Suprapubic skin (tissue), 4 donors: ENCODE measurements at regions not wholly inside any gene's neighbourhood (a gene's known extent, or its start where the extent isn't known, plus 50 kb on each side); places are given as distances from the start of the nearest gene placed in this dataset.

Source experiments
- DNase-seq, 2 donors: peaks; one replicate each; pipeline ENCODE4 v3.0.0-alpha.2; 2019; ENCODE audit warnings: low spot score in 2 of 2
- H3K27ac ChIP-seq: fragments of 200-600 bp; sonication (generic); one replicate; pipeline ENCODE4 v1.5.1; 2019
- H3K27me3 ChIP-seq: fragments of 200-600 bp; sonication (generic); one replicate; pipeline ENCODE4 v1.5.1; 2019
- H3K36me3 ChIP-seq: fragments of 200-600 bp; sonication (generic); one replicate; pipeline ENCODE4 v1.5.1; 2019
- H3K4me1 ChIP-seq: fragments of 200-600 bp; sonication (generic); one replicate; pipeline ENCODE4 v1.5.1; 2019
- H3K4me3 ChIP-seq: fragments of 200-600 bp; sonication (generic); one replicate; pipeline ENCODE4 v1.5.1; 2019; ENCODE audit warnings: mild to moderate bottlenecking
- H3K9me3 ChIP-seq: fragments of 200-600 bp; sonication (generic); one replicate; pipeline ENCODE4 v1.5.1; 2019
- EP300 ChIP-seq: sonication (generic); formaldehyde crosslinking; IDR thresholded peaks from one replicate; pipeline ENCODE4 v1.6.1; 2017; ENCODE audit warnings: antibody characterized with exemption
- POLR2A ChIP-seq, 2 donors: fragments of 450-650 bp; IDR thresholded peaks; one replicate each; pipeline ENCODE4 v1.6.1; 2017; ENCODE audit warnings: antibody characterized with exemption in 2 of 2, mild to moderate bottlenecking in 2 of 2, moderate library complexity in 2 of 2
- POLR2AphosphoS5 ChIP-seq, 3 donors: sonication (generic); formaldehyde crosslinking; IDR thresholded peaks; one replicate each; pipeline ENCODE4 v1.6.1; 2017; ENCODE audit warnings: antibody characterized with exemption in 3 of 3
- WGBS: methylation state at CpG from one replicate; pipeline ENCODE4 v1.1.5; 2018; 5-methylcytosine and 5-hydroxymethylcytosine counted together
- TF ChIP-seq, protein P1 (sequence below), 2 donors: fragments of 200-600 bp in 1 of 2; fragments of 450-650 bp in 1 of 2; sonication (generic) in 1 of 2; IDR thresholded peaks; one replicate each; pipeline ENCODE4 v1.5.1; 2016 to 2019; ENCODE audit warnings: antibody characterized with exemption in 2 of 2, mild to moderate bottlenecking in 1 of 2, moderate library complexity in 1 of 2

DNA sequence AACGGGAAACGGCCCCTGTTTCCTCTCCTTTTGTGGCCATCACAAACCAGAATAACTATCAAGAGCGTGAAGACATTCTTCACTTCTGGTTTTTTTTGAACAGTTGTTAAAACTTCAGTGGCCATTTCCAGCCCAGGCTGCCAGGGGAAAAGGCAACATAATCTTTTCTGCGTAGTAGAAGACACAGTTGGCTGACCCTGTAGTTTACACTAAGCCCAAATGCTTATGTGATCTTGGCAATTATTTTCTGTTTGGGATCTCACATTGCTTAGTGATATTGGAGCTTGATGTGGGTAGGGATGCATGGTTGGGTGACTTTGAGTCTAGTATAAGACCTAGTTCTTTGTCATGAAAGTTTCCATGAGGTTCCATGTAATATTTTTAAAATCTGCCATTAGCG lies 449.4 kb upstream of the CDH4 start:
- WGBS = 87% methylated on average over 5 of the region's 5 CpGs
- Histone ChIP-seq H3K36me3 (no peaks in the 10 kb centered on the region), H3K4me1 (peaks cover 5% of the 10 kb centered on the region), H3K4me3 (no peak overlapping the region), H3K9me3 (no peaks in the 10 kb centered on the region), H3K27ac (no peak overlapping the region), H3K27me3 (no peaks in the 10 kb centered on the region)
- TF ChIP-seq EP300 = no peak
- no peak for TF ChIP-seq POLR2A (IDR thresholded peaks at IDR 0.05)
- TF ChIP-seq POLR2AphosphoS5 (IDR thresholded peaks at IDR 0.05) = no peak
- TF ChIP-seq, protein P1, sequence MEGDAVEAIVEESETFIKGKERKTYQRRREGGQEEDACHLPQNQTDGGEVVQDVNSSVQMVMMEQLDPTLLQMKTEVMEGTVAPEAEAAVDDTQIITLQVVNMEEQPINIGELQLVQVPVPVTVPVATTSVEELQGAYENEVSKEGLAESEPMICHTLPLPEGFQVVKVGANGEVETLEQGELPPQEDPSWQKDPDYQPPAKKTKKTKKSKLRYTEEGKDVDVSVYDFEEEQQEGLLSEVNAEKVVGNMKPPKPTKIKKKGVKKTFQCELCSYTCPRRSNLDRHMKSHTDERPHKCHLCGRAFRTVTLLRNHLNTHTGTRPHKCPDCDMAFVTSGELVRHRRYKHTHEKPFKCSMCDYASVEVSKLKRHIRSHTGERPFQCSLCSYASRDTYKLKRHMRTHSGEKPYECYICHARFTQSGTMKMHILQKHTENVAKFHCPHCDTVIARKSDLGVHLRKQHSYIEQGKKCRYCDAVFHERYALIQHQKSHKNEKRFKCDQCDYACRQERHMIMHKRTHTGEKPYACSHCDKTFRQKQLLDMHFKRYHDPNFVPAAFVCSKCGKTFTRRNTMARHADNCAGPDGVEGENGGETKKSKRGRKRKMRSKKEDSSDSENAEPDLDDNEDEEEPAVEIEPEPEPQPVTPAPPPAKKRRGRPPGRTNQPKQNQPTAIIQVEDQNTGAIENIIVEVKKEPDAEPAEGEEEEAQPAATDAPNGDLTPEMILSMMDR (IDR thresholded peaks at IDR 0.05) = no peak
- no peak for DNase-seq

DNA sequence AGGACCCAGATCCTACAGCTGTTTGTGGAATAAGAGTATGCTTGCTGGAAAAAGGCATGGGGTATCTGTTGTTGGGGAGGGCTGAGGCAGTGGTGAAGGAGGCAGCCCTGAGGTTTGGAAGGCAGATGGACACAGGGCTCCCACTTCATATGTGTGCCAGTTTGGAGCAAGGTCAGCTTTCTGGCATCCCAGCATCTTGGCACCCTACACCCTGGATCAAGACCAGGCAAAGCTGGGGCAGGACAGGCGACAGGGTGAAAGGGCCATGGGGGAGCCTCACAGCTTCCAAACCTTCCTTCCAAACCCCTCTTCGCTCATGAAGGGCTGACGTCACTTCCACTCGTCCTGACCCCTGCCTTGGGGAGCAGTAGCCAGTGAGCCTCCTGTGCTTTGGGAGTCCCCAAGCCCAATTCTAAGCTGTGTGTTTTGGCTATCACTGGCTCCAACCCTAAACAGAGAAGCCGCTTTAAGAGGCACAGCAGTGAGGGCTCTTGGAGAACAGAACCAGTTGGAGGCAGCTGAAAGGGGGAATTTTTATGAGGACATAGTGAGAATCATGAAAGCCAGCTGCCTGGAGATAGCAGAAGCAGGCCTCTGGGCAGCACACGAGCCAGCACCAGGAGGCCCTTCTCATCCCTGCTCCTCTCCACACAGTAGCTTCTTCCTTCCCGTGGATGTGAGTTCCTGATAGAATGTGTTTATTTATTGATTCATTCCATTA lies 448.6 kb upstream of the CDH4 start:
- DNase-seq = no peak
- Histone ChIP-seq H3K9me3 (no peaks in the 10 kb centered on the region), H3K36me3 (no peaks in the 10 kb centered on the region), H3K27ac (no peak overlapping the region), H3K27me3 (no peaks in the 10 kb centered on the region), H3K4me1 (peaks cover 5% of the 10 kb centered on the region), H3K4me3 (no peak overlapping the region)
- 89% methylated on average over 7 of the region's 7 CpGs for WGBS
- TF ChIP-seq POLR2AphosphoS5 (IDR thresholded peaks at IDR 0.05) = no peak
- no peak for TF ChIP-seq EP300
- TF ChIP-seq POLR2A (IDR thresholded peaks at IDR 0.05) = no peak
- TF ChIP-seq, protein P1 (IDR thresholded peaks at IDR 0.05) = no peak

DNA sequence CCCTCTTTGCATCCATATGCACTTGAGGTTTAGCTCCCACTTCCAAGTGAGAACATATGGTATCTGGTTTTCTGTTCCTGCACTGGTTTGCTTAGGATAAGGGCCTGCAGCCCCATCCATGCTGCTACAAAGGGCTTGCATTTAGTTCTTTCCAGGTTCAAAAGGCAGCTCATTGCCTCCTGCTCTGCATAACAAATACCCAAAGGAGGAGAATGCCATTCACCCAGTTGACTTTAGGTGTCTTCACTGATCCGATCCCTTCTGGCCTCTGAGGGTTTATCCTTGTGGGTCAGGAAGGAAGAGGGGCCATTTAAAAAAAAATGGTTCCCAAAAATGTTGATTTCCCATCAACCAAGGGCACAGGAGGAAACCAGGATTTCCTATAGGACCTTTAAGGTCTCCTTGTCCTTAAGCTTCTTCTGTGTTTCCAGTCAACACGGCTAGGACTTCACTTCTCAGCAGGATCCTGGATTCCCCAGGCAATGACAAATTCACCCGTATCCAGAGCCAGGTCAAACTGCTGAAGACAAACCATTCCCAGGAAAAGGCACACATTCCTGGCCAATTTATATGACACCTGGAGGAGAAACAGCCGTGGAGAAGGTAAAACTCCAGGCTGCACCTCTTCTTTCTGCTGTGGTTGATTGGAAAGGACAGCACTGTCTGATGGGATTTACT lies 447.7 kb upstream of the CDH4 start:
- Histone ChIP-seq H3K9me3 (no peaks in the 10 kb centered on the region), H3K27me3 (no peaks in the 10 kb centered on the region), H3K27ac (no peak overlapping the region), H3K36me3 (no peaks in the 10 kb centered on the region), H3K4me1 (peaks cover 5% of the 10 kb centered on the region), H3K4me3 (no peak overlapping the region)
- TF ChIP-seq POLR2AphosphoS5 (IDR thresholded peaks at IDR 0.05) = no peak
- TF ChIP-seq, protein P1 (IDR thresholded peaks at IDR 0.05) = no peak
- no peak for TF ChIP-seq POLR2A (IDR thresholded peaks at IDR 0.05)
- TF ChIP-seq EP300 = no peak
- no peak for DNase-seq
- WGBS = 62% methylated on average over 4 of the region's 4 CpGs

DNA sequence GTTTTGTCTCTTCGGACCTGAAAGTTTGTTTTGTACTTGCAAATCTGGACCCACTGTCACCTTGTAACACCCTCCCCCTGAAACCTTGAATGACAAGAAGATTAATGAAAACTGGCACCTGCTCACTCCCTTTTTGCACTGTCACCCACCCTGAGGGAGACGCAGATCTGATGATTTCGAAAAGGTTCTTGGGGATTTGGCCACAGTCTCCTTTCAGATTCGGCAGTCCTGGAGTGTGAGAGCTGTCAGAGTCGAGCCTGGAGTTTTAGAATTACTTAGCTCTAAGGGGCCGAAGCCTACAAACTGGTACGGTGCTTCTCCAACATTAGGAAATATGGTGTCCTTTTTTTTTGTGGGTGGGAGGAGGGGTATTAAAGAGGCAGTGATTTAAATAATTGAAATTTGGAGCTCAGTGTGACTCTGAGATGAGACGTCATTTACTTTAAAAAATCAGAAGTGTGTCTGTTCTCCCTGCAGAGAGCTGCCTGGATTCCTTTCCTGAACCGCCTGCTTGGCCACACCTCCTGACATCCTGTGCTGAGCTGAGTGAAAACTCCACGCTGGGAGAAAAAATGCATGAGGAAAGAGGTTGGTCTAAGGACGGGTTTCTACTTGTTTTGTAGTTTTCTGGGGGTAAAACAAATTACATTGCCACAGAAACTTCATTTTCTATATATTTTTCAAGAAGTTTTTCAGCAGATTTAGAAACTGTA lies 447.0 kb upstream of the CDH4 start:
- no peak for DNase-seq
- Histone ChIP-seq H3K4me3 (no peak overlapping the region), H3K27ac (no peak overlapping the region), H3K9me3 (no peaks in the 10 kb centered on the region), H3K27me3 (no peaks in the 10 kb centered on the region), H3K4me1 (peaks cover 5% of the 10 kb centered on the region), H3K36me3 (no peaks in the 10 kb centered on the region)
- WGBS = 15% methylated on average over 11 of the region's 11 CpGs
- TF ChIP-seq, protein P1 (IDR thresholded peaks at IDR 0.05) = no peak
- TF ChIP-seq POLR2A (IDR thresholded peaks at IDR 0.05) (no peak), EP300 (no peak), POLR2AphosphoS5 (IDR thresholded peaks at IDR 0.05) (no peak)

DNA sequence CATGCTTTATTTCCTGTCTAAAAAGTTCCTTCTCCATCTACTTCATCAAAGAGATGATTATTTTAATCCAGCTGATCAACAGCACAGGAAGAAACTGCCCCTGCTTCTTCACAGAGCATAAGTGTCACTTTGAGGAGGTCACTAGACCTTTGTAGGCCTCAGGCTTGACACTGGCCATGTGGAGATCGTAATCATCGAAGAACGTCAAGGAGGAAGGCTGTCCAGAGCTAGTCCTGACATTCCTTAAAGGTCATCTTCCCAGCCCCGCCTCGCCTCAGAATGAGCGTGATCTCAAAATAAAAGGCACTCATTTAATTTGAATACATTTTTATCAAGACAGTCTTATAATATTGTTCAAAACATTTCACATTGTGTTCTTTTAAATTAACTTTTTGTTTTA lies 445.7 kb upstream of the CDH4 start:
- Histone ChIP-seq H3K4me3 (no peak overlapping the region), H3K27me3 (no peaks in the 10 kb centered on the region), H3K9me3 (peaks cover 2% of the 10 kb centered on the region), H3K4me1 (peaks cover 5% of the 10 kb centered on the region), H3K36me3 (no peaks in the 10 kb centered on the region), H3K27ac (no peak overlapping the region)
- 83% methylated on average over 6 of the region's 6 CpGs for WGBS
- TF ChIP-seq POLR2A (IDR thresholded peaks at IDR 0.05) (no peak), EP300 (no peak), POLR2AphosphoS5 (IDR thresholded peaks at IDR 0.05) (no peak)
- TF ChIP-seq, protein P1 (IDR thresholded peaks at IDR 0.05) = no peak
- no peak for DNase-seq
